ENCODE measurements at regions not wholly inside any gene's neighbourhood (a gene's known extent, or its start where the extent isn't known, plus 50 kb on each side); places are given as distances from the start of the nearest gene placed in this dataset.

DNA sequence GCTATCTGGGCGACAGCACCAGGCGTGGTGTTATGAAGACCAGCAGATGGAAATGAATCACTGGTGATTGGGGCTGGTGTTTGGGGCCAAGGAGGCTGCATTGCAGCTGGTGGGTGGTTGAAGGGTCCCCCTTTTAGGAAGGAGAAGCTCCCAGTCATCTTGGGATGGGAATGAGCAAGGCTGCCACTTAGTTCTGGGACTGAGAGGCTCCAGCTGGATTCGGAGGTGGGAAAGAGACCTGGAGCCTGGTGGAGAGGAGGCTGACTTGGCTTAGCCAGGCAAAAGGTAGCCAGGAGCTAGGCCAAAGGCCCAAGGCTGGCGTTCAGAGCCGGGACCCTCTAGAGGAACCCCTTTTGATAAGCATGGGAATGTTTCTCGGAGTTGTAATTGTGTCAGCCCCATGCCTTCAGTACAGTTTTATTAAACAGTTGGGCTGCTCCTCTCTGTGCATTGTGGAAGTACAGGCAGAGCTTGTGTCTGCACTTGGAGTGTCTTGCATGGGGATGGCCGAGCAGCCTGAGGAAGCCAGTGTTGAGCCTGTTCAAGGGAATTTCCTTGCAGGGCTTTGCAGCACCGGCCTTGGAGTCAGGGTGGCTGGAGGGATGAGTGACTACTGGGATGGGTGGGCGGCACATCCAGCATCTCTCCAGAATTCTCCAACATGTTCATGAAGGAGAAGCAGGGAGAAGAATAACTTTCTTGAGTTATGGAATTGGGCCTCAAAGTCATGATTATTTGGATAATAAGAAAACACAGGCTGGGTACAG is 234.9 kb downstream of the BAMBI start:
- WGBS, 2 donors: 94 to 96% methylated on average over 8 to 9 of the region's 9 CpGs
- TF ChIP-seq CTCF (IDR thresholded peaks at IDR 0.05) (no peak), POLR2A (IDR thresholded peaks at IDR 0.05) (no peak)
- Histone ChIP-seq H3K36me3 (ENCODE audit: low read depth, missing control alignments) (no peaks in the 10 kb centered on the region), H3K4me3 (no peak overlapping the region), H3K4me1 (no peaks in the 10 kb centered on the region), H3K9me3 (no peaks in the 10 kb centered on the region), H3K27ac (no peak overlapping the region), H3K27me3 (no peaks in the 10 kb centered on the region)
- intact Hi-C loops (cut with DNase I; ENCODE audit: low total_unique reads): no loop called here
- no peak for DNase-seq

- no peak for TF ChIP-seq POLR2A (IDR thresholded peaks at IDR 0.05)
- TF ChIP-seq CTCF (IDR thresholded peaks at IDR 0.05): no peak
- intact Hi-C loops (cut with DNase I; ENCODE audit: low total_unique reads): no loop called here
- no peak overlapping the region for H3K4me3 ChIP-seq
- DNase-seq: no peak
- H3K27ac ChIP-seq: no peak overlapping the region
- no peaks in the 10 kb centered on the region for H3K9me3 ChIP-seq
- 83 to 86% methylated on average over 12 of the region's 12 CpGs for WGBS, 2 donors
- no peaks in the 10 kb centered on the region for H3K4me1 ChIP-seq
- no peaks in the 10 kb centered on the region for H3K27me3 ChIP-seq
- no peaks in the 10 kb centered on the region for H3K36me3 ChIP-seq (ENCODE audit: low read depth, missing control alignments)
Observed at GRCh38 chr10:28913436-28914237, 236.3 kb downstream of the BAMBI start.

- no peaks in the 10 kb centered on the region for H3K27me3 ChIP-seq
- WGBS, 2 donors: 82 to 83% methylated on average over 3 of the region's 3 CpGs
- no peak for TF ChIP-seq POLR2A (IDR thresholded peaks at IDR 0.05)
- no peak for TF ChIP-seq CTCF (IDR thresholded peaks at IDR 0.05)
- no peak overlapping the region for H3K4me3 ChIP-seq
- H3K4me1 ChIP-seq: no peaks in the 10 kb centered on the region
- intact Hi-C loops (cut with DNase I; ENCODE audit: low total_unique reads): no loop called here
- no peak for DNase-seq
- H3K36me3 ChIP-seq (ENCODE audit: low read depth, missing control alignments): no peaks in the 10 kb centered on the region
- no peak overlapping the region for H3K27ac ChIP-seq
- H3K9me3 ChIP-seq: no peaks in the 10 kb centered on the region
Observed at GRCh38 chr10:28914701-28915100, 237.4 kb downstream of the BAMBI start.

DNA sequence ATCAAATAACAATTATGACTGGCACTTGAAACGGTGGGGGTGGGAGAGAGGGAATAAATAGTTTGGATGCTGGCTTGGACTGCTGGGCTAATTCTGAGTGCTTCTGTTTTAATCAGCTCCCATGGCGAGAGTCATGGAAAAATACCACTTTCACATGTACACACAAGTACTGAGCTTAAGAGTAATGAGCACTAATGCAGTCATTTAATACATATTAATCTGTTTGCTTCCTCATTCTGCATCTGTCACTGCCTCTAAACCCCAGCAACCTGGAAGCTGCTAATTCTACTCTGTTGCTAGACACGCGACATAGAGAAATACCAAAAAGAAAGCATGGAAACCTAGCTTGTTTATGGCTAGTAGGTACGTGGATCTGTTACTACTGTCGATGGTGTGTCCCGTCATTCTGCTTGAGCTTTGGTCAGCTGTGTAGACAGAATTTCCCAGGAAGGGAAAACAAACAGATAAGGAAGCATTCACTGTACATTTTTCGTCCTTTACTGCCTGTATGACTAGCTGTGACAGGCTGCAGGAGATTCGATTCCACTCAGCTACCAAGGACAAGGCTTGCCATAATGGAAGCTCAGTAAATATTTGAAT is 238.8 kb downstream of the BAMBI start:
- no peak for DNase-seq
- Histone ChIP-seq H3K4me3 (no peak overlapping the region), H3K9me3 (no peaks in the 10 kb centered on the region), H3K36me3 (ENCODE audit: low read depth, missing control alignments) (no peaks in the 10 kb centered on the region), H3K4me1 (no peaks in the 10 kb centered on the region), H3K27me3 (no peaks in the 10 kb centered on the region), H3K27ac (no peak overlapping the region)
- TF ChIP-seq POLR2A (IDR thresholded peaks at IDR 0.05) (no peak), CTCF (IDR thresholded peaks at IDR 0.05) (no peak)
- 87 to 90% methylated on average over 9 of the region's 9 CpGs for WGBS, 2 donors
- intact Hi-C loops (cut with DNase I; ENCODE audit: low total_unique reads): no loop called here
